ENCODE measurements at regions not wholly inside any gene's neighbourhood (a gene's known extent, or its start where the extent isn't known, plus 50 kb on each side); places are given as distances from the start of the nearest gene placed in this dataset.

- no peak for DNase-seq (ENCODE audit: low read depth)
Observed at GRCh38 chr1:221162352-221162751, 283.1 kb downstream of the HLX start.

DNA sequence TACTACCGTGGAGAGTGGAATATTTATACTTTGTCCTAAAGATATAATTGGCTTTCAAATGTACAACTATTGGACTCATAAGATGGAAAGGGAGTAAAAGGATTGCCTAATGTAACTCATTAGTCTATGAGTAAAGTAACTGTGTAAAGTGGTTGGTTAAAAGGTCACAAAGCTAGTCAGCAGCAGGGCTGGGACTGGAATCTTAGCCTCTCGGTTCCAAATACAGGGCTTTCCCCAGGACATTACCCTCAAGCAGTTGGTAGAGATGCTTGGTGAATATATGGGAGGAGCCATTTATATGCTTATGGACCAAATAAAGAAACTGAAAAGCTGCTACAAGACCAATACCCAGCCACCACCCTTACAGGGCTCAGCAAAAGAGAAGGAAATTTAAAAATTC, 283.7 kb downstream of the HLX start:
- DNase-seq (ENCODE audit: low read depth): no peak

- DNase-seq (ENCODE audit: low read depth): peak; percentile 49
Observed at GRCh38 chr1:221164029-221164428, 284.8 kb downstream of the HLX start.

- DNase-seq (ENCODE audit: low read depth): no peak
Observed at GRCh38 chr1:221164951-221165838, 286.0 kb downstream of the HLX start.

DNA sequence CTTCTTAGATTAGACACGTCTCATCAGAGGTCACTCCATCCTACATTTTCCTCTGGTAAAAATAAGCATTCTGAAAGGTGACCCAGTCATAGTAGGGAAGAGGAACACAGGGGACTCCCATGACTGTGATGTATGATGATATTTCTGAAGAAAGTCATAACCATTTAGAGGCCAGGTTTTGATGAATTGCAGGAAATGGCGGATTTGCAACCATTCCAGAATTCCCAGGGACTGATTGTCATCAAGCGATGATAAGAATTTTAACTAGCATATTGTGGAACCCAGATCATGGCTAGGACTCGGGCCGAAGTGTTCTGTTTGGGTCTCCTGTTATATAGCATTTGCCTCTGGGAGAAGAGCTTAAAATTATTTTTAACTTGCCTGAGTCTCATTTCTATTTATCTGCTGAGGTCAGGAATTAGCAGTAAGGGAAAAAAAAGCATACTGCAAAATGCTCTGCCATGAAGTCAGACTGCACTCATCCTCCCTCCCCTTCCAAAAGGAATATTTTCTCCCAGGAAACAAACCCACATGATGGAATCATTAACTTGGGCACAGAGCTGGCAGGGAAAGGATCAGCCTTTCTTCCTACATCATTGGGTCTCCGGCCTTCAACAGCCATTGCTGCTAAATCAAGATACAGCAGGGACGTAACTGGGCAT, 286.7 kb downstream of the HLX start:
- peak; percentile 42 for DNase-seq (ENCODE audit: low read depth)

- no peak for DNase-seq (ENCODE audit: low read depth)
Observed at GRCh38 chr1:221166559-221167318, 287.5 kb downstream of the HLX start.

DNA sequence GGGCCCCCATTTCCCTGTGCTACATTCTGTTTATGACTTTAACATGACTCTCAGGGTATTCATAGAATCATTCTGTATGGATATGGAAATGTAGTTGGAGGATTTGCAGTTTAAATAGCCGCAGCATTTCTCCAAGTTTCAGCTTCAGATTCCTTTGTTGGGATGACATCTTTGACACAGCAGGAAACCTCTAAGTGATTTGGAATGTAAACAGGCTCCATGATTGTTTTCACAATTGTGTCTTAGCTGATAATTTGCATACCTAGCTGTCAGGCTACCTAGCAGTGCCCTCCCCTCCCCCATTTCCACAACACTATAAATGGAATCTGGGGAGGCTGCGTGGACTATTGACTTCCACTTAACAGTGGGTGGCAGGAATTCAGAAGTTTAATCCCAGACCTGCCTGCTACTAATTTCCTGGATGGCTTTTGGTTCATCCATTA, 290.2 kb downstream of the HLX start:
- peak; percentile 73 for DNase-seq (ENCODE audit: low read depth)

DNA sequence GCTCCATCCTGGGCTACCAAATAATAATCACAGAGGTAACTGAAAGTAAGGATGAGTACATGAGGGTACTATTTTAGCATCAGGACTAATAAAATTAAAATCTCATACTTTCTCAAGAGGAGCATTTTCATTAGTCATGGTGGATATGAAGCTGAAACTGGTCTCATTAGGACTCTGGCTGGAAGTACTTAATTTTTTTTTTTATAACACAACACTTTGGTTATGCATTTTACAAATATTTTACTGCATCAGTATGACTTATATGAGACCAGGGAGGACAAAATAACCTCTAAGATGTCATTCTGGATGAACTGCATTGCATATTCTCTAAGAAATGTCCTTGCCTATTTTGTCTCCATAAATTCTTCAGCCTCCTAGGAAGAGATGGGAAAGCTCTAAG, 290.9 kb downstream of the HLX start:
- peak; percentile 58 for DNase-seq (ENCODE audit: low read depth)

GRCh38 chr1:221171768-221172167, 292.5 kb downstream of the HLX start:
- DNase-seq (ENCODE audit: low read depth): no peak

DNA sequence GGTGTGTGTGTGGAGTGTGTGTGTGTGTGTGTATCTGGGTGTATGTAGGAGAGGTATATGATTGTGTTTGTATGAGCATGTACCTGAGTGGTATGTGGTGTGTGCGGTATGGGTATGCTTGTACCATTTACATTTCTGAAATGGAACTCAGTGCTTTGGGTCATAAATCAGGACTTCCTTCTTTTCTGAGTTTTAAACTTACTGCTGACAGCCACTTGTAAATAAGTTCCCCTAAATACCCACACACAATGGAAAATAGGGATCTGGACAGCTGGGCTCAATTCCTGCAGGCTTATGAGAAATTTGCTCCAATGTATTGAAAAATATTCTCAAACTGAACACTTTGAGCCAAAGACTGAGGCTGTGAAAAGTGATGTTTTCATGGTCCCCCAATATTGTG, 293.6 kb downstream of the HLX start:
- no peak for DNase-seq (ENCODE audit: low read depth)

DNA sequence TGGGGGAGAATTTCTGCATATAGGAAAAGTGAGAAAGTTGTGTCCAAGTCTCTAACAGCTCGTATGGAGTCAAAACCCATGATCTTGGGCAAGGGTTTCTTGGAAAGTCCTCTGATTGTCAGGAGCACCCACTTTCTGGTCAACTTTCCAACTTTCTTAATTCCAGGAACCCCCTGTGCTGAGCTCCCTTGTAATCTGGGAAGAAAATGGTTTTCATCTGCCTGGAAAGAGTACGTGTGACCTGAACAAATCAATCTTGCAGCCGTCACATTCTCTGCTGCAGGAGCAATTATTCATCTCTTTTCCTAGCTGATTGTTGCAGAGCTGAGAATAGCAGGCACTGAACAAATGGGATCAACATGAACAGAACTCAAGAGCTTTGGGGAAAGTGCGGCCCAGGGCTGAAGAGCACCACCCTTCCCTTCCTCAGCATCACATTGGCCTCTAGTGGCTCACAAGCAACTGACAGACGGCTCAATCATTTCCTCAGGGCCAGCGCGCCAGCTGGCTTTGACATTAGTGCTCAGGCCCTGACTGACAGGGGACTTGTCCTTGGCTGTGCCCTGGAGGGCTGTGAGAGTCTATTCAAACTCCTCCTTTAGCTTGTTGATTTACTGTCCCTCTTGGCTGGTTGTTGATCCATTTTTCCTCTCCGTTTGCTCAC, 295.2 kb downstream of the HLX start:
- no peak for DNase-seq (ENCODE audit: low read depth)

DNA sequence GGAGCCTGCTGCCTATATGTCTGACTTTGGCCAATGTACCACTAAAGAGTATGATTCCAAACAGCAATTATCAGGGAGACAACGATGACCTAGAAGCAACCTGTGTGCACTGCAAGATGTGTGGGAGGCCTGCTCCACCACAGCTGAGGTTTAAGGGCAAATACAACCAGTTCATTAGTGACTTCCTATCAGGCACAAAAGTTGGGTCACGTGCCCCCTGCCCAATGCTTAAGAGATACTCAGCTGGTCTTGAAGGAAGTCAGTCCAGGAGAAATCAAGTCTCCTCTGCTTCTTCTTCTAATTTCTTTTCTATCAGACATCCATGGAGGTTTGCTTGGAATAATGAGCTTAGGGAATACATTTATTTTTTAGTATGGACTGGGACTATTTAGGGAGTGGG, 296.0 kb downstream of the HLX start:
- no peak for DNase-seq (ENCODE audit: low read depth)

- DNase-seq (ENCODE audit: low read depth): no peak
Observed at GRCh38 chr1:221180704-221181368, 301.6 kb downstream of the HLX start.

DNA sequence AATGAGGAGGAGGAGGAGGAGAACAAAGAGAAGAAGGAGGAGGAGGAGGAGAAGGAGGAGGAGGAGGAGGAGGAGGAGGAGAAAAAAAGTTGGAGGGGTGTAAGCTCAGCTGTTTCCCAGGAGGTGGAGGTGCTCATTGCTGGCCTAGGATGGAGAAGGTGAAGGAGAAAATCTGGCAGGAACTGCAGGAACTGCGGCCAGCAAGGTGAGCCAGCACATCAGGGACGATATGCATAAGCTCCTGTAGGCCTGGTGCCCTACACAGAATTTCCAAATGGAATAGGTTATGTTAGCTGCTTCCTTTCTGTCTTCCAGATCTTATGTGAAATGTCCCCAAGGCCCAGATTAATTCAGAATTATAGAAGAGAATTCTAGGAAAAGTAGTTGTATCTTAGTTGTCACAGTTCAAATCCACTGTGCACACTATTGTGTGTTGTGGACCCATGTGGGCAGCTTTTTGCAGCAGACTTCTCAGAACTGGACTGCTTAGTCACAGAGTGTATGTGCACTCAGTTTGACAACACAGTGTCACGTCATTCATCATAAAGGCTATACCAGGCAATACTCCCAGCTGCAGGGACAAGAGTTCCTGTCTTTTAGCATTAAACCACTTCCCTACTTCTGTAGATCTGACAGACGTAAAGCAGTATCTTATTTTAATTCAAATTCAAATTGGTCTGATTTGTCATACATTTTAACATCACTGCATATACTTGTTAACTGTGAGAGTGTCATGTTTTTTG, 303.7 kb downstream of the HLX start:
- DNase-seq (ENCODE audit: low read depth): no peak

DNA sequence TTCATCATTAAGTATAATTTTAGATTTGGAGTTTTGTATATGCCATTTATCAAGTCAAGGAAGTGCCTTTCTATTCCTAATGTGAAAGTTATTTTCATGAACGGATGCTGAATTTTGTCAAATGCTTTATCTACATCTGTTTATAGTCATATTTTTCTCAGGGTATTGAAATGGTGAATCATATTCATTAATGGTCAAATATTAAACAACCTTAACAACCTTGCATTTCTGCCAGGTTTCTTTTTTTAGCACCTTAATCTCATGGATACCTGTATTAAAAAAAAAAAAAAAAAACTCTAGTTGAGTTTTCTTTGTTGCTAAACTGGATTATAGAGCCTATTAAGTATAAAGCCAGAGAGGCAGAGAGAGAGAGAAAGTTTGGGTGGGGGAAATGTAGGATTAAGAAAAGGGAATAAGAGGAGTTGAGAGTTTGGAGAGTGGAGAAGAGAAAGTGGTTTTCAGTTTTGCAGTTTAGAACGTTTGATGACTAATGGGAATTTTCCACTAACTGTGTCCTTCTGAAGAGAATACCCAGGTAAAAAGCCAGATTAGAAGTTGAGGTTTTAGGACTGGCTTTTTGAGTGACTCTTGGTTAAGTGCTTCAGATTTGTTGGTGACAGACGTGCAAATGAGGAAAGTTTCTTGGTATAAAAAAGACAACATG, 305.0 kb downstream of the HLX start:
- DNase-seq (ENCODE audit: low read depth): no peak

DNA sequence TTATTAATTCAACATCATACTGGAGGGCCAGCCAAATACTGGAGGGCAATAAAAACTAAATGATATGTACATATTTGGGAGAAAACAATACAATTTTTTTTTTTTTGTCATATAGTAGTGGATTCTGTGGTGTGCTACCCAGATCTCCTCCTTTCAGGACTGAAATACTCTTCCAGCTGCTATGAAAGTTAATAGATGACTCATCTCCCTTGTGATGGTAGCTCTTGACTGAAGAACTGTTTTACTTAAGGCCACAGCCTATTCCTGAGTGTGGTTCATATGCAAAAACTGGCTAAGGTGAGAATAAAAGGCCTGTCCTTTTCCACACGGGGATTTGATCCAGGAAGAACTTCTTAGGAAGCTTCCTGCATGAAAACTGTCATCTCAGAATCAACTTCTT, 307.9 kb downstream of the HLX start:
- peak; percentile 20 for DNase-seq (ENCODE audit: low read depth)

- no peak for DNase-seq (ENCODE audit: low read depth)
Observed at GRCh38 chr1:221188458-221188857, 309.2 kb downstream of the HLX start.

DNA sequence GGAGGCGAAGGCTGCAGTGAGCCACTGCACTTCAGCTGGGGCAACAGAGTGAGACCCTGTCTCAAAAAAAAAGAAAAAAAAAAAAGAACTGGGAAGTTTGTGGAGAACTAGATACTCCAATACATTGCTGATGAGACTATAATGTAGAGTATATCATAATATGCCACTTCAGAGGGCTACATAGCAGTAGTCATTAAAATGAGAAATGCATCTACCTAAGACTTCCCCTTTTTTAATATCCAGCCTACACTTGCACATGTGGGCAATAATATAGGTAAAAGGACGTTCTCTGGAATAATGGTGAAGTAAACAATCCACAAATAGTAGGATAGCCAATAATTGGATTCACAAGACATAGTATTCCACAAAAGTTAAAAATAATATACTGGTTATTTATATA, 311.0 kb downstream of the HLX start:
- no peak for DNase-seq (ENCODE audit: low read depth)

DNA sequence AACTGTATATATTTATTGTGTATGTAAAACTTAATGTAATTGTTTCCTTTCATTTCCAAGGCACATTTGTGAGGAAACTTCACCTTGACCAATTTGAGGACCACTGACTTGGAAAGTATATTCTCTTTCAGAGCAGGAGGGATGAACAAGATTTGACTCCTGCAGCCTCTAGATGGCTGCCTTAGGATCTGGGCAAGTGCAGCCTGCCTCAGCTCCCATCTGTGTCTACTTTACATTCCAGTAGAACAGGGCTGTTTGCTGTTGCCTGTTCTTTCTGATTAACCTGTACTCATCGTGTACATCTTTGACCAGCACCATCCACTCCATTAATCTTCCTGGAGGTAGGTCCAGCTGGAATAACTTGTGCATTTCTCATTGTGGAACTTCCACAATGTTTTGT, 312.8 kb downstream of the HLX start:
- no peak for DNase-seq (ENCODE audit: low read depth)

DNA sequence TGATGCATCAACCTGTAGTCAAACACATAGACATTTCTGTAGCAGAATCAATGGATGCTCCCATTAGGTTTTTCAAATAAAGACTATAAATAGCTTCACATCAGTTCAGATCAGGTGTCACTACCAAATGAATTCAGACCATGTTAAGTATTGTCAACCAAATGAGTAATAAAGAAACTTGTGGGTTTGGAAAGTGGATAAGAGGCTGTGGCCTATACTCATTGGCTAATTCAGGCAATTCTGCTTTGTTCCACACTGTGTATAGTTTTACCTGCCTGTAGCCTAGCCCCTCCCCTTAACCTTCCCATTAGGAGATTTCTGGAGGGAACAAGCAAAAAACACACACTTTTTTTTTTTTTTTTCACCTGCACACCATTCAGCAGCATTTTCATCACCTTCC, 321.2 kb downstream of the HLX start:
- no peak for DNase-seq (ENCODE audit: low read depth)

Data from EH (cell line).